B cell (primary cell): ENCODE measurements at regions not wholly inside any gene's neighbourhood (a gene's known extent, or its start where the extent isn't known, plus 50 kb on each side); places are given as distances from the start of the nearest gene placed in this dataset.

Experiments used
- CTCF ChIP-seq: fragments of 200-600 bp; IDR thresholded peaks from one replicate; pipeline ENCODE4 v1.8.0; 2022; ENCODE audit warnings: antibody characterized with exemption, mild to moderate bottlenecking
- EZH2 ChIP-seq: IDR thresholded peaks from 2 replicates; pipeline ENCODE4 v1.6.1; 2012; ENCODE audit warnings: borderline replicate concordance, low read depth, mild to moderate bottlenecking, moderate library complexity, low read length; ENCODE audit not compliant: insufficient read depth, poor library complexity, severe bottlenecking

DNA sequence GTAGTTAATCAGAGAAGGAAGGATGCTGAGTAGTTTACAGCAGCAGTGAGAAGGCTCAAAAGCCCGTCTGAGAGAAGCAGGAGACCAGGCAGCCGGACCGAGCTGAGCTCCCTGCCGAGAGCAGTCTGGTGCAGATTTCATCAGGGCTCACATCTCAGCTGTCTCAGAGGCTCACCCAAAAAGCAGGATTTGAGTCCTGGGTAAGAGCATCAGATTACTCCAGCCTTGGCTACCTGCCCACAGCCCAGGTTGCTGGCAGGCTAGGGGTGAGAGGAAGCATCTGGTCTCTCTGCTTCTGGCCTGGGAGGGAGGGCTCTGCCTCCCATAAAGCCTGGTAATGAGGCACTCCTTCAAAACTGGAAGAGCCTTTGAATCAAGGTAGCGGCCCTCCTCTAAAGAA is 140.5 kb downstream of the ST6GAL2 start:
- TF ChIP-seq CTCF (no peak), EZH2 (no peak)
